CD4-positive, alpha-beta memory T cell (primary cell): ENCODE measurements at regions not wholly inside any gene's neighbourhood (a gene's known extent, or its start where the extent isn't known, plus 50 kb on each side); places are given as distances from the start of the nearest gene placed in this dataset.

Experiments
- CTCF ChIA-PET: fragments of 350-600 bp; sonication (Branson Sonifier 250); formaldehyde crosslinking; loops from one replicate; lab custom pipeline; 2021; ENCODE audit warnings: inconsistent platforms; ENCODE audit not compliant: partially characterized antibody; lab: Charles Lee
- POLR2A ChIA-PET: fragments of 350-600 bp; sonication (Branson Sonifier 250); formaldehyde crosslinking; loops from one replicate; lab custom pipeline; 2021; ENCODE audit not compliant: partially characterized antibody; lab: Charles Lee
- DNase-seq, 5 donors: peaks; one replicate each; pipeline versions ENCODE4 v3.0.0 to v3.0.0-alpha.2; 2020 to 2022; ENCODE audit warnings: mixed read lengths in 1 of 5
- H3K27ac ChIP-seq: one replicate; pipeline ENCODE4 v1.7.0; 2013; ENCODE audit warnings: low read depth, low read length
- H3K27me3 ChIP-seq: 2 replicates; pipeline ENCODE4 v1.7.0; 2013; ENCODE audit warnings: mild to moderate bottlenecking, low read length, moderate library complexity; ENCODE audit not compliant: insufficient read depth
- H3K36me3 ChIP-seq: 2 replicates; pipeline ENCODE4 v1.7.0; 2013; ENCODE audit warnings: mild to moderate bottlenecking, low read length, moderate library complexity; ENCODE audit not compliant: insufficient read depth
- H3K4me1 ChIP-seq: 2 replicates; pipeline ENCODE4 v1.7.0; 2013; ENCODE audit warnings: mild to moderate bottlenecking, low read length, moderate library complexity; ENCODE audit not compliant: insufficient read depth
- H3K4me3 ChIP-seq, 2 donors: one replicate each; pipeline ENCODE4 v1.7.0; 2013; ENCODE audit warnings: low read length in 2 of 2, mild to moderate bottlenecking in 1 of 2
- H3K9me3 ChIP-seq, 2 donors: one replicate each; pipeline ENCODE4 v1.7.0; 2013; ENCODE audit warnings: low read length in 2 of 2, control low read depth in 1 of 2; ENCODE audit not compliant: control insufficient read depth in 1 of 2
- H3K27ac Mint-ChIP-seq, 7 donors: one replicate each; pipeline ENCODE4 v1.8.0; 2020 to 2021; ENCODE audit warnings: mixed read lengths in 7 of 7, mild to moderate bottlenecking in 6 of 7, inconsistent platforms in 3 of 7, moderate library complexity in 3 of 7
- H3K27me3 Mint-ChIP-seq, 2 donors: one replicate each; pipeline ENCODE4 v1.8.0; 2020 to 2021; ENCODE audit warnings: mixed read lengths in 2 of 2
- H3K36me3 Mint-ChIP-seq, 2 donors: one replicate each; pipeline ENCODE4 v1.8.0; 2020 to 2021; ENCODE audit warnings: mixed read lengths in 2 of 2, inconsistent platforms in 1 of 2, mild to moderate bottlenecking in 1 of 2
- H3K4me1 Mint-ChIP-seq, 4 donors: one replicate each; pipeline ENCODE4 v1.8.0; 2020 to 2021; ENCODE audit warnings: mixed read lengths in 4 of 4, mild to moderate bottlenecking in 1 of 4
- H3K4me3 Mint-ChIP-seq, 8 donors: one replicate each; pipeline ENCODE4 v1.8.0; 2020 to 2021; ENCODE audit warnings: mixed read lengths in 8 of 8, mild to moderate bottlenecking in 7 of 8, moderate library complexity in 6 of 8, inconsistent platforms in 3 of 8
- H3K9me3 Mint-ChIP-seq, 8 donors: one replicate each; pipeline ENCODE4 v1.8.0; 2020 to 2021; ENCODE audit warnings: mixed read lengths in 8 of 8, mild to moderate bottlenecking in 5 of 8, inconsistent platforms in 3 of 8, moderate library complexity in 1 of 8
- intact Hi-C: fragments of 100-400 bp; cut with micrococcal nuclease; formaldehyde crosslinking; loops from one replicate; pipeline ENCODE4 v1.15.1; 2023

GRCh38 chr6:23106951-23107350, 537.6 kb downstream of the HDGFL1 start:
- no peak for DNase-seq
- Mint-ChIP-seq H3K36me3 (no peaks in the 10 kb centered on the region), H3K27me3 (no peaks in the 10 kb centered on the region), H3K9me3 (peaks cover 6 to 25% (median 10%) of the 10 kb centered on the region in 8 donors), H3K4me1 (no peaks in the 10 kb centered on the region), H3K27ac (no peak overlapping the region), H3K4me3 (no peak overlapping the region)
- no peak overlapping the region for H3K4me3 ChIP-seq
- intact Hi-C loops, result no loop called here
- H3K27me3 ChIP-seq, result no peaks in the 10 kb centered on the region
- no peaks in the 10 kb centered on the region for H3K4me1 ChIP-seq
- ChIA-PET CTCF (no interaction called here), POLR2A (no interaction called here)
- H3K9me3 ChIP-seq, result no peaks in the 10 kb centered on the region
- no peaks in the 10 kb centered on the region for H3K36me3 ChIP-seq
- no peak overlapping the region for H3K27ac ChIP-seq

- no peak overlapping the region for H3K27ac Mint-ChIP-seq
Measured at GRCh38 chr6:23111984-23112383, 542.6 kb downstream of the HDGFL1 start.

GRCh38 chr6:23114812-23115504, 545.6 kb downstream of the HDGFL1 start:
- no peak overlapping the region for H3K27ac Mint-ChIP-seq
- POLR2A ChIA-PET, result no interaction called here

More at GRCh38 chr6:23111984-23112383, 542.6 kb downstream of the HDGFL1 start:
- intact Hi-C loops, result no loop called here
- Mint-ChIP-seq H3K36me3 (no peaks in the 10 kb centered on the region), H3K9me3 (peaks cover 0 to 17% (median 9%) of the 10 kb centered on the region in 8 donors), H3K4me1 (no peaks in the 10 kb centered on the region), H3K27me3 (no peaks in the 10 kb centered on the region), H3K4me3 (no peak overlapping the region)
- ChIA-PET CTCF (no interaction called here), POLR2A (no interaction called here)
- no peak overlapping the region for H3K27ac ChIP-seq
- no peak overlapping the region for H3K4me3 ChIP-seq
- H3K36me3 ChIP-seq, result no peaks in the 10 kb centered on the region
- H3K9me3 ChIP-seq, result no peaks in the 10 kb centered on the region
- H3K27me3 ChIP-seq, result no peaks in the 10 kb centered on the region
- H3K4me1 ChIP-seq, result no peaks in the 10 kb centered on the region
- no peak for DNase-seq

GRCh38 chr6:23137611-23138010, 568.2 kb downstream of the HDGFL1 start:
- Histone ChIP-seq H3K4me1 (no peaks in the 10 kb centered on the region), H3K9me3 (peaks cover 0 to 7% of the 10 kb centered on the region in 2 donors), H3K36me3 (no peaks in the 10 kb centered on the region), H3K27me3 (no peaks in the 10 kb centered on the region), H3K27ac (no peak overlapping the region), H3K4me3 (no peak overlapping the region)
- DNase-seq, result no peak
- H3K36me3 Mint-ChIP-seq, result no peaks in the 10 kb centered on the region
- no peak overlapping the region for H3K4me3 Mint-ChIP-seq
- H3K4me1 Mint-ChIP-seq, result no peaks in the 10 kb centered on the region
- H3K27me3 Mint-ChIP-seq, result no peaks in the 10 kb centered on the region
- POLR2A ChIA-PET, result no interaction called here
- CTCF ChIA-PET, result no interaction called here
- H3K9me3 Mint-ChIP-seq, result peaks cover 0 to 25% (median 8%) of the 10 kb centered on the region in 8 donors
- intact Hi-C loops, result no loop called here
- H3K27ac Mint-ChIP-seq, result no peak overlapping the region

More at GRCh38 chr6:23114812-23115504, 545.6 kb downstream of the HDGFL1 start:
- no peaks in the 10 kb centered on the region for H3K36me3 ChIP-seq
- no peak overlapping the region for H3K27ac ChIP-seq
- CTCF ChIA-PET, result no interaction called here
- H3K9me3 Mint-ChIP-seq, result peaks cover 0 to 11% (median 8%) of the 10 kb centered on the region in 8 donors
- no peak overlapping the region for H3K4me3 ChIP-seq
- H3K36me3 Mint-ChIP-seq, result no peaks in the 10 kb centered on the region
- H3K27me3 Mint-ChIP-seq, result no peaks in the 10 kb centered on the region
- no peak for DNase-seq
- H3K4me1 ChIP-seq, result no peaks in the 10 kb centered on the region
- no peaks in the 10 kb centered on the region for H3K9me3 ChIP-seq
- no peaks in the 10 kb centered on the region for H3K27me3 ChIP-seq
- intact Hi-C loops, result no loop called here
- no peak overlapping the region for H3K4me3 Mint-ChIP-seq
- H3K4me1 Mint-ChIP-seq, result no peaks in the 10 kb centered on the region

GRCh38 chr6:23140871-23141270, 571.5 kb downstream of the HDGFL1 start:
- Mint-ChIP-seq H3K9me3 (peaks cover 0 to 19% (median 6%) of the 10 kb centered on the region in 8 donors), H3K27me3 (no peaks in the 10 kb centered on the region), H3K36me3 (no peaks in the 10 kb centered on the region), H3K4me1 (no peaks in the 10 kb centered on the region), H3K27ac (no peak overlapping the region), H3K4me3 (no peak overlapping the region)
- Histone ChIP-seq H3K27ac (no peak overlapping the region), H3K27me3 (no peaks in the 10 kb centered on the region), H3K4me1 (no peaks in the 10 kb centered on the region), H3K9me3 (peaks cover 0 to 7% of the 10 kb centered on the region in 2 donors), H3K36me3 (no peaks in the 10 kb centered on the region), H3K4me3 (no peak overlapping the region)
- no peak for DNase-seq
- POLR2A ChIA-PET, result no interaction called here
- CTCF ChIA-PET, result no interaction called here
- intact Hi-C loops, result no loop called here

DNA sequence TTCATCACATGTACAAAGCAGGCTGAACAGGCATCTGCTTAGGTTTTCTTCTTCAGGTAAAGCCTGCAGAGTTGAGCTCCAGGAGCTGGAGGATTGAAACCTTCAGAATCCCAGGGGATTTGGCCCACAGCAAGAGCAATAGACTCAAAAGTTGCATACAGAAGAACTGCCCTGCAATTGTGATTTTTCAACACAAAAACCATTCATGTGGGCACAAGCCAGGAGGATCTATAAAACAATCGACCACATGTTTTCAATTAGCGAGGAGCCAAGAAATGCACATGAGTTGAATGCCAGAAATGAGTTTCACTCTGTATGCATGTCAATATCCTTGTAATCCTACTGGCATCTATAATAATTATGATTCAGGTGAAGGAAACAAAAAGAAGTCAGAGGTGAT, 576.4 kb downstream of the HDGFL1 start:
- intact Hi-C loops, result no loop called here

GRCh38 chr6:23154159-23154558, 584.8 kb downstream of the HDGFL1 start:
- intact Hi-C loops, result no loop called here
- Mint-ChIP-seq H3K27ac (no peak overlapping the region), H3K36me3 (no peaks in the 10 kb centered on the region), H3K4me3 (no peak overlapping the region), H3K9me3 (peaks cover 2 to 9% (median 5%) of the 10 kb centered on the region in 8 donors), H3K27me3 (no peaks in the 10 kb centered on the region), H3K4me1 (no peaks in the 10 kb centered on the region)
- DNase-seq, result no peak
- Histone ChIP-seq H3K36me3 (no peaks in the 10 kb centered on the region), H3K4me3 (no peak overlapping the region), H3K9me3 (peaks cover 0 to 4% of the 10 kb centered on the region in 2 donors), H3K27me3 (no peaks in the 10 kb centered on the region), H3K27ac (no peak overlapping the region), H3K4me1 (no peaks in the 10 kb centered on the region)
- ChIA-PET POLR2A (no interaction called here), CTCF (no interaction called here)

More for the DNA sequence above, 576.4 kb downstream of the HDGFL1 start:
- H3K27me3 Mint-ChIP-seq, result no peaks in the 10 kb centered on the region
- Histone ChIP-seq H3K9me3 (no peaks in the 10 kb centered on the region), H3K36me3 (no peaks in the 10 kb centered on the region), H3K4me1 (no peaks in the 10 kb centered on the region), H3K27ac (no peak overlapping the region), H3K27me3 (no peaks in the 10 kb centered on the region), H3K4me3 (no peak overlapping the region)
- H3K27ac Mint-ChIP-seq, result no peak overlapping the region
- H3K36me3 Mint-ChIP-seq, result no peaks in the 10 kb centered on the region
- POLR2A ChIA-PET, result no interaction called here
- H3K4me1 Mint-ChIP-seq, result no peaks in the 10 kb centered on the region
- H3K9me3 Mint-ChIP-seq, result peaks cover 0 to 5% (median 2%) of the 10 kb centered on the region in 8 donors
- CTCF ChIA-PET, result no interaction called here
- H3K4me3 Mint-ChIP-seq, result no peak overlapping the region
- no peak for DNase-seq
